ENCODE measurements at regions not wholly inside any gene's neighbourhood (a gene's known extent, or its start where the extent isn't known, plus 50 kb on each side); places are given as distances from the start of the nearest gene placed in this dataset.
"Not testable (repeated sequence)": the region's sequence is repeated elsewhere in the genome, so short reads cannot be mapped to it uniquely, and the experiment has no call there.

DNA sequence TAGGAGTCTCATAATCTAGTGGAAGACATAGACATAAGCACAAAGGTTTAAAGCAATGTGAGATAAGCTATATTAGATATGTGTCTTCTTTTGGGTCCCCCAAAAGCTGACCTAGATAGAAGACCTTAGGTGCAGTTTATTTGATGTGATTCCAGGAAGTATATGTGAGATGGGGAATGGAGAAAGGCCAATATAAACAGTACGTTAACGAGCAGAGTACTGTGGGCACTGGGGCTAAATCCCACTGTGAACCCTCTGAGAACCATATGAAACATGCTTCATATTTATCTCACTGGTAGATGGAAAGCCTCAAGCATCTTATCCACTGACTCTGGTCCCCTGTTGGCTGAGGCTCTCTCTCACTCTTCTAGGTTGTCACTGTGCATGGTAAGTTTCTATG is 62.6 kb upstream of the ZC3H15 start:
- DNase-seq (ENCODE audit: extremely low spot score in 2 of 2), result no peak
- no peak overlapping the region for H3K27ac ChIP-seq
- intact Hi-C loops (cut with DNase I), result no loop called here

DNA sequence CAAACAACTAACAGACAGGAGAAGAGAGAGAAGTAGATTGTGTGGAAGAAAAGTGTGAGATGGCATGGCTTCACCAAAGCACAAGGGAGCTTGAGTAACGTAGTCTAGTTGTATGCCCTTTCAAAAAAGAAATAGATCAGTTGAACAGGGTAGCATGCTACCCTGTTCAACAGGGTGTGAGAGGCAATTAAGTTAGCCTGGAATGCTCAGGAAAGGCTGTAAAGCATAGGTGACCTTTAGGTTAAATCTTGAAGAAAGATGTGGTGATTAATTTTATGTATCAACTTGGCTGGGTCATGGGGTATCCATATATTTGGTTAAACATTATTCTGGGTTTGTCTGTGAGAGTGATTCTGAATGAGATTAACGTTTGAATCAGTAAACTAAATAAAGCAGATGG is 61.8 kb upstream of the ZC3H15 start:
- intact Hi-C loops (cut with DNase I), result no loop called here
- Histone ChIP-seq H3K27me3 (no peaks in the 10 kb centered on the region), H3K36me3 (no peaks in the 10 kb centered on the region), H3K9me3 (no peaks in the 10 kb centered on the region), H3K27ac (no peak overlapping the region), H3K4me3 (no peak overlapping the region), H3K4me1 (peaks cover 12% of the 10 kb centered on the region)
- no peak for DNase-seq (ENCODE audit: extremely low spot score in 2 of 2)
- TF ChIP-seq POLR2AphosphoS5 (IDR thresholded peaks at IDR 0.05; ENCODE audit: insufficient read depth in 1 of 2, low read depth in 1 of 2) (no peak), POLR2A (IDR thresholded peaks at IDR 0.05) (no peak)
- TF ChIP-seq, protein P1, sequence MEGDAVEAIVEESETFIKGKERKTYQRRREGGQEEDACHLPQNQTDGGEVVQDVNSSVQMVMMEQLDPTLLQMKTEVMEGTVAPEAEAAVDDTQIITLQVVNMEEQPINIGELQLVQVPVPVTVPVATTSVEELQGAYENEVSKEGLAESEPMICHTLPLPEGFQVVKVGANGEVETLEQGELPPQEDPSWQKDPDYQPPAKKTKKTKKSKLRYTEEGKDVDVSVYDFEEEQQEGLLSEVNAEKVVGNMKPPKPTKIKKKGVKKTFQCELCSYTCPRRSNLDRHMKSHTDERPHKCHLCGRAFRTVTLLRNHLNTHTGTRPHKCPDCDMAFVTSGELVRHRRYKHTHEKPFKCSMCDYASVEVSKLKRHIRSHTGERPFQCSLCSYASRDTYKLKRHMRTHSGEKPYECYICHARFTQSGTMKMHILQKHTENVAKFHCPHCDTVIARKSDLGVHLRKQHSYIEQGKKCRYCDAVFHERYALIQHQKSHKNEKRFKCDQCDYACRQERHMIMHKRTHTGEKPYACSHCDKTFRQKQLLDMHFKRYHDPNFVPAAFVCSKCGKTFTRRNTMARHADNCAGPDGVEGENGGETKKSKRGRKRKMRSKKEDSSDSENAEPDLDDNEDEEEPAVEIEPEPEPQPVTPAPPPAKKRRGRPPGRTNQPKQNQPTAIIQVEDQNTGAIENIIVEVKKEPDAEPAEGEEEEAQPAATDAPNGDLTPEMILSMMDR (IDR thresholded peaks at IDR 0.05), result no peak

More for the DNA sequence above, 62.6 kb upstream of the ZC3H15 start:
- peaks cover 9% of the 10 kb centered on the region for H3K4me1 ChIP-seq
- no peaks in the 10 kb centered on the region for H3K9me3 ChIP-seq
- TF ChIP-seq POLR2AphosphoS5 (IDR thresholded peaks at IDR 0.05; ENCODE audit: insufficient read depth in 1 of 2, low read depth in 1 of 2), result no peak
- TF ChIP-seq, protein P1 (IDR thresholded peaks at IDR 0.05), result no peak
- TF ChIP-seq POLR2A (IDR thresholded peaks at IDR 0.05), result no peak
- no peaks in the 10 kb centered on the region for H3K36me3 ChIP-seq
- H3K27me3 ChIP-seq, result no peaks in the 10 kb centered on the region
- H3K4me3 ChIP-seq, result no peak overlapping the region

GRCh38 chr2:186425576-186425975 is 60.5 kb upstream of the ZC3H15 start:
- intact Hi-C loops (cut with DNase I), result no loop called here

GRCh38 chr2:186426153-186427016 is 59.7 kb upstream of the ZC3H15 start:
- H3K27ac ChIP-seq, result no peak overlapping the region
- intact Hi-C loops (cut with DNase I), result no loop called here
- no peaks in the 10 kb centered on the region for H3K27me3 ChIP-seq
- no peak overlapping the region for H3K4me3 ChIP-seq
- no peaks in the 10 kb centered on the region for H3K9me3 ChIP-seq
- peaks cover 16% of the 10 kb centered on the region for H3K4me1 ChIP-seq
- TF ChIP-seq POLR2A (IDR thresholded peaks at IDR 0.05) (no peak), POLR2AphosphoS5 (IDR thresholded peaks at IDR 0.05; ENCODE audit: insufficient read depth in 1 of 2, low read depth in 1 of 2) (no peak)
- TF ChIP-seq, protein P1 (IDR thresholded peaks at IDR 0.05), result no peak
- DNase-seq (ENCODE audit: extremely low spot score in 2 of 2), result no peak
- no peaks in the 10 kb centered on the region for H3K36me3 ChIP-seq

More at GRCh38 chr2:186425576-186425975, 60.5 kb upstream of the ZC3H15 start:
- H3K4me1 ChIP-seq, result peaks cover 18% of the 10 kb centered on the region
- H3K36me3 ChIP-seq, result no peaks in the 10 kb centered on the region
- no peak overlapping the region for H3K4me3 ChIP-seq
- H3K27me3 ChIP-seq, result no peaks in the 10 kb centered on the region
- no peaks in the 10 kb centered on the region for H3K9me3 ChIP-seq
- H3K27ac ChIP-seq, result no peak overlapping the region
- DNase-seq (ENCODE audit: extremely low spot score in 2 of 2), result no peak
- TF ChIP-seq POLR2AphosphoS5 (IDR thresholded peaks at IDR 0.05; ENCODE audit: insufficient read depth in 1 of 2, low read depth in 1 of 2) (no peak), POLR2A (IDR thresholded peaks at IDR 0.05) (no peak)
- TF ChIP-seq, protein P1 (IDR thresholded peaks at IDR 0.05), result no peak

DNA sequence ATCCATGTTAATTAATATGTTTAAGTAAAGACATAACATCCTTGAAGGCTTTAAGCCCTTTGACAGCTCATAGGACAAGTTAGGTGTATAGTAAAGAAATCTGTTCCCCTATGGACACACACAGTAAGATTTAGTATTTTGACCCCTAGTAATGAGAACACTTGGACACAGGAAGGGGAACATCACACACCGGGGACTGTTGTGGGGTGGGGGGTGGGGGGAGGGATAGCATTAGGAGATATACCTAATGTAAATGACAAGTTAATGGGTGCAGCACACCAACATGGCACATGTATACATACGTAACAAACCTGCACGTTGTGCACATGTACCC is 59.1 kb upstream of the ZC3H15 start:
- H3K4me3 ChIP-seq; DNase-seq (ENCODE audit: extremely low spot score in 2 of 2); H3K9me3 ChIP-seq; H3K36me3 ChIP-seq; H3K4me1 ChIP-seq; H3K27me3 ChIP-seq; H3K27ac ChIP-seq; intact Hi-C loops (cut with DNase I): not testable (repeated sequence)

Data from vagina (tissue), 2 donors.